Upper lobe of right lung (tissue), 1 donor: ENCODE measurements at regions not wholly inside any gene's neighbourhood (a gene's known extent, or its start where the extent isn't known, plus 50 kb on each side); places are given as distances from the start of the nearest gene placed in this dataset.

Experiments used
- ATAC-seq: fragments of 200-7000 bp; cut with Tn5 transposase; one replicate; pipeline ENCODE4 v1.9.1; 2020; ENCODE audit warnings: mild to moderate bottlenecking, moderate library complexity
- DNase-seq: peaks from one replicate; pipeline ENCODE4 v3.0.0-alpha.2; 2020
- H3K27ac ChIP-seq: fragments of 200-600 bp; one replicate; pipeline ENCODE4 v1.8.0; 2022
- H3K27me3 ChIP-seq: fragments of 200-600 bp; one replicate; pipeline ENCODE4 v1.8.0; 2022; ENCODE audit warnings: mild to moderate bottlenecking
- H3K36me3 ChIP-seq: fragments of 200-600 bp; one replicate; pipeline ENCODE4 v1.8.0; 2022
- H3K4me1 ChIP-seq: fragments of 200-600 bp; one replicate; pipeline ENCODE4 v1.8.0; 2022
- H3K4me3 ChIP-seq: fragments of 200-600 bp; one replicate; pipeline ENCODE4 v1.8.0; 2022; ENCODE audit warnings: mild to moderate bottlenecking
- H3K9me3 ChIP-seq: fragments of 200-600 bp; one replicate; pipeline ENCODE4 v1.8.0; 2022
- CTCF ChIP-seq: fragments of 200-600 bp; IDR thresholded peaks from one replicate; pipeline ENCODE4 v1.8.0; 2022; ENCODE audit warnings: antibody characterized with exemption
- intact Hi-C: fragments of 100-400 bp; cut with DNase I; formaldehyde crosslinking; loops from one replicate; pipeline ENCODE4 v1.11.0; 2022
- donor health status: DM: no; HTN: yes; CAD: no; lungs with severe emphysema.

- Histone ChIP-seq H3K27ac (no peak overlapping the region), H3K4me3 (no peak overlapping the region), H3K9me3 (no peaks in the 10 kb centered on the region), H3K27me3 (no peaks in the 10 kb centered on the region), H3K36me3 (no peaks in the 10 kb centered on the region), H3K4me1 (no peaks in the 10 kb centered on the region)
- ATAC-seq, result no peak
- no peak for TF ChIP-seq CTCF
- DNase-seq, result no peak
- intact Hi-C loops, result no loop called here
Measured at GRCh38 chr12:61044766-61045165, 1215.4 kb upstream of the USP15 start.

- DNase-seq, result no peak
- no peaks in the 10 kb centered on the region for H3K9me3 ChIP-seq
- H3K4me3 ChIP-seq, result no peak overlapping the region
- TF ChIP-seq CTCF, result no peak
- no peaks in the 10 kb centered on the region for H3K27me3 ChIP-seq
- no peak for ATAC-seq
- no peaks in the 10 kb centered on the region for H3K36me3 ChIP-seq
- intact Hi-C loops, result no loop called here
- H3K27ac ChIP-seq, result no peak overlapping the region
- no peaks in the 10 kb centered on the region for H3K4me1 ChIP-seq
Measured at GRCh38 chr12:61070640-61071414, 1189.4 kb upstream of the USP15 start.

GRCh38 chr12:61072717-61073116 lies 1187.5 kb upstream of the USP15 start:
- ATAC-seq (no peak), DNase-seq (no peak)
- Histone ChIP-seq H3K36me3 (no peaks in the 10 kb centered on the region), H3K4me3 (no peak overlapping the region), H3K4me1 (no peaks in the 10 kb centered on the region), H3K27ac (no peak overlapping the region), H3K9me3 (no peaks in the 10 kb centered on the region), H3K27me3 (no peaks in the 10 kb centered on the region)
- no peak for TF ChIP-seq CTCF
- intact Hi-C loops, result no loop called here

- no peaks in the 10 kb centered on the region for H3K4me1 ChIP-seq
- ATAC-seq, result no peak
- no peak overlapping the region for H3K4me3 ChIP-seq
- no peak for TF ChIP-seq CTCF
- no peaks in the 10 kb centered on the region for H3K9me3 ChIP-seq
- H3K27ac ChIP-seq, result no peak overlapping the region
- DNase-seq, result no peak
- no peaks in the 10 kb centered on the region for H3K27me3 ChIP-seq
- no peaks in the 10 kb centered on the region for H3K36me3 ChIP-seq
- intact Hi-C loops, result no loop called here
Measured at GRCh38 chr12:61095111-61095510, 1165.1 kb upstream of the USP15 start.

GRCh38 chr12:61098031-61098580 lies 1162.1 kb upstream of the USP15 start:
- H3K4me3 ChIP-seq, result no peak overlapping the region
- DNase-seq, result no peak
- H3K9me3 ChIP-seq, result no peaks in the 10 kb centered on the region
- peak; percentile 33 for ATAC-seq
- TF ChIP-seq CTCF, result no peak
- H3K27ac ChIP-seq, result no peak overlapping the region
- no peaks in the 10 kb centered on the region for H3K27me3 ChIP-seq
- no peaks in the 10 kb centered on the region for H3K36me3 ChIP-seq
- intact Hi-C loops, result no loop called here
- H3K4me1 ChIP-seq, result no peaks in the 10 kb centered on the region
